H1 (cell line): ENCODE measurements at regions not wholly inside any gene's neighbourhood (a gene's known extent, or its start where the extent isn't known, plus 50 kb on each side); places are given as distances from the start of the nearest gene placed in this dataset.

ENCODE experiments used
- CTCF ChIA-PET: fragments of 300-600 bp; sonication (Branson Sonifier 250); formaldehyde crosslinking; loops from one replicate; lab custom pipeline; 2021; ENCODE audit not compliant: partially characterized antibody; lab: Charles Lee
- POLR2A ChIA-PET: fragments of 300-600 bp; sonication (Branson Sonifier 250); formaldehyde crosslinking; loops from one replicate; lab custom pipeline; 2021; ENCODE audit warnings: inconsistent platforms; ENCODE audit not compliant: partially characterized antibody; lab: Charles Lee
- DNase-seq, 2 experiments: peaks; one replicate each; pipeline versions ENCODE4 v3.0.0 to v3.0.0-alpha.2; 2010 to 2022; ENCODE audit warnings: low spot score in 2 of 2, low read depth in 1 of 2, mixed read lengths in 1 of 2
- FAIRE-seq: peaks from 2 replicates; lab custom pipeline; 2011; peaks lifted over from hg19 to GRCh38; lab: Jason Lieb, UNC
- H2AFZ ChIP-seq: 2 replicates; pipeline ENCODE4 v1.8.1; 2012; ENCODE audit warnings: low read length, inconsistent platforms
- H2AK5ac ChIP-seq: 2 replicates; pipeline ENCODE4 v1.6.1; 2013; ENCODE audit warnings: low read depth, low read length
- H2BK120ac ChIP-seq: replicated peaks from 2 replicates; pipeline ENCODE3; 2013; ENCODE audit warnings: low read depth, low read length, inconsistent platforms
- H2BK12ac ChIP-seq: 2 replicates; pipeline ENCODE4 v1.6.1; 2013; ENCODE audit warnings: low read depth, low read length
- H2BK15ac ChIP-seq: 2 replicates; pipeline ENCODE4 v1.6.1; 2013; ENCODE audit warnings: low read length
- H2BK20ac ChIP-seq: 2 replicates; pipeline ENCODE4 v1.6.1; 2013; ENCODE audit warnings: low read length
- H2BK5ac ChIP-seq: 2 replicates; pipeline ENCODE4 v1.6.1; 2013; ENCODE audit warnings: low read depth, low read length
- H3K14ac ChIP-seq: 2 replicates; pipeline ENCODE4 v1.6.1; 2013; ENCODE audit warnings: inconsistent platforms; ENCODE audit not compliant: insufficient read length
- H3K18ac ChIP-seq: 2 replicates; pipeline ENCODE4 v1.6.1; 2013; ENCODE audit warnings: low read length; ENCODE audit errors: extremely low read depth
- H3K23ac ChIP-seq: 2 replicates; pipeline ENCODE4 v1.6.1; 2013; ENCODE audit warnings: inconsistent platforms; ENCODE audit not compliant: insufficient read length
- H3K23me2 ChIP-seq: 2 replicates; pipeline ENCODE4 v1.6.1; 2013; ENCODE audit warnings: low read depth, low read length
- H3K27ac ChIP-seq: 2 replicates; pipeline ENCODE4 v1.6.1; 2011; ENCODE audit warnings: low read depth, low read length, inconsistent platforms
- H3K27me3 ChIP-seq, 4 experiments: replicated peaks in 1 of 4; 1 replicate in 1 of 4; 2 replicates in 3 of 4; pipeline versions ENCODE4 v1.6.1 to v1.8.1; 2011 to 2013; ENCODE audit warnings: low read length in 3 of 4, mild to moderate bottlenecking in 3 of 4, inconsistent platforms in 2 of 4, mixed read lengths in 2 of 4, moderate library complexity in 1 of 4; ENCODE audit not compliant: control insufficient read depth in 3 of 4, insufficient read depth in 3 of 4; ENCODE audit errors: extremely low read depth in 1 of 4
- H3K36me3 ChIP-seq, 4 experiments: 2 replicates each; pipeline versions ENCODE4 v1.6.1 to v1.8.1; 2011 to 2013; ENCODE audit warnings: mild to moderate bottlenecking in 4 of 4, low read length in 3 of 4, moderate library complexity in 2 of 4, control low read depth in 1 of 4, inconsistent platforms in 1 of 4; ENCODE audit not compliant: insufficient read depth in 4 of 4, control insufficient read depth in 2 of 4
- H3K4ac ChIP-seq: replicated peaks from 2 replicates; pipeline ENCODE3; 2013; ENCODE audit warnings: low read length, low read depth, mixed read lengths, inconsistent platforms; ENCODE audit not compliant: insufficient read length
- H3K4me1 ChIP-seq, 4 experiments: replicated peaks in 1 of 4; 1 replicate in 1 of 4; 2 replicates in 3 of 4; pipeline versions ENCODE4 v1.6.1 to v1.8.1; 2011 to 2013; ENCODE audit warnings: low read length in 3 of 4, inconsistent platforms in 2 of 4, mixed read lengths in 1 of 4; ENCODE audit not compliant: insufficient read depth in 4 of 4, control insufficient read depth in 3 of 4
- H3K4me2 ChIP-seq, 2 experiments: 2 replicates each; pipeline versions ENCODE4 v1.6.1 to v1.8.1; 2011 to 2013; ENCODE audit warnings: low read depth in 2 of 2, low read length in 2 of 2, control low read depth in 1 of 2, inconsistent platforms in 1 of 2, mild to moderate bottlenecking in 1 of 2; ENCODE audit not compliant: insufficient read depth in 1 of 2
- H3K4me3 ChIP-seq, 4 experiments: fragments of 200-600, 300-600 bp in 1 of 4; sonication (generic), shearing (Covaris generic), sonication (Bioruptor Twin) in 1 of 4; 2 replicates each; pipeline versions ENCODE4 v1.5.1 to v1.8.1; 2011 to 2016; ENCODE audit warnings: low read length in 4 of 4, low read depth in 3 of 4, control low read depth in 2 of 4, inconsistent platforms in 2 of 4, mild to moderate bottlenecking in 2 of 4, mixed read lengths in 1 of 4, moderate library complexity in 1 of 4; ENCODE audit not compliant: insufficient read depth in 2 of 4; ENCODE audit errors: extremely low read depth in 1 of 4
- H3K56ac ChIP-seq: replicated peaks from 2 replicates; pipeline ENCODE3; 2013; ENCODE audit warnings: low read depth, mild to moderate bottlenecking, mixed read lengths, low read length, inconsistent platforms; ENCODE audit not compliant: insufficient read length
- H3K79me1 ChIP-seq: 2 replicates; pipeline ENCODE4 v1.6.1; 2013; ENCODE audit warnings: low read depth, low read length, control low read depth
- H3K79me2 ChIP-seq, 2 experiments: 2 replicates each; pipeline versions ENCODE4 v1.6.1 to v1.8.1; 2012 to 2013; ENCODE audit warnings: low read length in 2 of 2, mild to moderate bottlenecking in 2 of 2, inconsistent platforms in 1 of 2; ENCODE audit not compliant: insufficient read depth in 2 of 2, control insufficient read depth in 1 of 2
- H3K9ac ChIP-seq, 4 experiments: replicated peaks in 1 of 4; 1 replicate in 1 of 4; 2 replicates in 3 of 4; pipeline versions ENCODE4 v1.6.1 to v1.8.1; 2011 to 2013; ENCODE audit warnings: low read depth in 3 of 4, low read length in 3 of 4, control low read depth in 2 of 4, mild to moderate bottlenecking in 2 of 4, moderate library complexity in 2 of 4, inconsistent platforms in 1 of 4; ENCODE audit errors: extremely low read depth in 1 of 4
- H3K9me3 ChIP-seq, 2 experiments: 2 replicates each; pipeline versions ENCODE4 v1.6.1 to v1.8.1; 2012 to 2013; ENCODE audit warnings: mild to moderate bottlenecking in 2 of 2, moderate library complexity in 2 of 2, control low read depth in 1 of 2, inconsistent platforms in 1 of 2, low read depth in 1 of 2, low read length in 1 of 2, mixed read lengths in 1 of 2; ENCODE audit not compliant: insufficient read depth in 2 of 2
- H4K20me1 ChIP-seq, 2 experiments: replicated peaks in 1 of 2; 2 replicates each; pipeline versions ENCODE3 to v1.8.1; 2011 to 2013; ENCODE audit warnings: inconsistent platforms in 2 of 2, low read length in 2 of 2, mild to moderate bottlenecking in 1 of 2; ENCODE audit not compliant: insufficient read depth in 2 of 2, control insufficient read depth in 1 of 2
- H4K5ac ChIP-seq: 2 replicates; pipeline ENCODE4 v1.6.1; 2013; ENCODE audit warnings: low read length, low read depth, mixed read lengths, inconsistent platforms; ENCODE audit not compliant: insufficient read length
- H4K8ac ChIP-seq: 2 replicates; pipeline ENCODE4 v1.8.0; 2013; ENCODE audit warnings: mild to moderate bottlenecking, moderate library complexity, low read length, inconsistent platforms; ENCODE audit not compliant: insufficient read depth; ENCODE audit errors: extremely low read depth
- H4K91ac ChIP-seq: replicated peaks from 2 replicates; pipeline ENCODE3; 2013; ENCODE audit warnings: low read length, mixed read lengths, inconsistent platforms; ENCODE audit not compliant: insufficient read length
- JUN ChIP-seq: IDR thresholded peaks from 2 replicates; pipeline ENCODE4 v1.6.1; 2011; ENCODE audit warnings: low read depth, mild to moderate bottlenecking, improper control_type of control experiment, low read length
- POLR2A ChIP-seq, 2 experiments: IDR thresholded peaks; 1 replicate in 1 of 2; 2 replicates in 1 of 2; pipeline ENCODE4 v1.6.1; 2011; ENCODE audit warnings: low read depth in 2 of 2, low read length in 2 of 2, mild to moderate bottlenecking in 2 of 2; ENCODE audit errors: control extremely low read depth in 1 of 2
- WGBS, 2 experiments: shearing (Covaris generic) in 1 of 2; methylation state at CpG; one replicate each; pipeline versions ENCODE4 v1.1.6 to v1.1.7; 2013 to 2015; ENCODE audit warnings: low lambda C conversion rate in 2 of 2, mixed read lengths in 2 of 2, inconsistent platforms in 1 of 2, low coverage in 1 of 2, missing lambda C conversion rate in 1 of 2; ENCODE audit not compliant: insufficient replicate concordance in 2 of 2, insufficient coverage in 1 of 2, insufficient read length in 1 of 2; ENCODE audit errors: extremely low coverage in 1 of 2, missing lambda C conversion rate in 1 of 2; 5-methylcytosine and 5-hydroxymethylcytosine counted together

GRCh38 chr6:47396401-47397069 lies 81.1 kb upstream of the CD2AP start:
- no peaks in the 10 kb centered on the region for H3K9me3 ChIP-seq
- no peaks in the 10 kb centered on the region for H3K4me1 ChIP-seq
- H3K79me2 ChIP-seq: no peaks in the 10 kb centered on the region
- H3K23me2 ChIP-seq: no peaks in the 10 kb centered on the region
- no peak overlapping the region for H2BK20ac ChIP-seq
- no peak overlapping the region for H2AFZ ChIP-seq
- no peak overlapping the region for H4K5ac ChIP-seq
- H3K4me3 ChIP-seq: no peak overlapping the region
- no peaks in the 10 kb centered on the region for H3K27me3 ChIP-seq
- H3K18ac ChIP-seq: no peak overlapping the region
- DNase-seq (no peak), FAIRE-seq (no peak)
- no peak overlapping the region for H4K91ac ChIP-seq
- no peak overlapping the region for H2BK15ac ChIP-seq
- H2AK5ac ChIP-seq: no peak overlapping the region
- no peaks in the 10 kb centered on the region for H4K20me1 ChIP-seq
- no peak overlapping the region for H3K14ac ChIP-seq
- H3K4me2 ChIP-seq: no peak overlapping the region
- WGBS, 2 experiments: 95% methylated on average over 2 of the region's 2 CpGs; no CpG with 5 or more reads in 1 of the 2 experiments
- no peaks in the 10 kb centered on the region for H3K79me1 ChIP-seq
- H3K27ac ChIP-seq: no peak overlapping the region
- no peak overlapping the region for H3K9ac ChIP-seq
- ChIA-PET POLR2A (interaction anchor here (0.6 kb wide), 1 partner anchor 484 kb away, joined by 3 read pairs; no protein-coding TSS in a partner anchor), CTCF (interaction anchor here (1.4 kb wide), 1 partner anchor 19 kb away, joined by 3 read pairs; no protein-coding TSS in a partner anchor)
- no peak overlapping the region for H2BK5ac ChIP-seq
- H2BK12ac ChIP-seq: no peak overlapping the region
- no peaks in the 10 kb centered on the region for H3K36me3 ChIP-seq
- no peak overlapping the region for H3K23ac ChIP-seq
- H3K4ac ChIP-seq: no peak overlapping the region
- H2BK120ac ChIP-seq: no peak overlapping the region
- TF ChIP-seq POLR2A (IDR thresholded peaks at IDR 0.05; ENCODE audit: control extremely low read depth in 1 of 2, low read depth in 2 of 2, low read length in 2 of 2): no peak
- no peak for TF ChIP-seq JUN
- no peak overlapping the region for H4K8ac ChIP-seq
- no peak overlapping the region for H3K56ac ChIP-seq
